Sigmoid colon (tissue), 4 donors: ENCODE measurements at regions not wholly inside any gene's neighbourhood (a gene's known extent, or its start where the extent isn't known, plus 50 kb on each side); places are given as distances from the start of the nearest gene placed in this dataset.

Experiments
- EP300 ChIP-seq, 4 donors: sonication (generic); formaldehyde crosslinking; IDR thresholded peaks; one replicate each; pipeline ENCODE4 v1.6.1; 2017; ENCODE audit warnings: antibody characterized with exemption in 4 of 4
- POLR2A ChIP-seq, 2 donors: fragments of 450-650 bp; IDR thresholded peaks; one replicate each; pipeline ENCODE4 v1.6.1; 2016; ENCODE audit warnings: antibody characterized with exemption in 2 of 2, mild to moderate bottlenecking in 2 of 2, moderate library complexity in 2 of 2
- TF ChIP-seq, protein P1 (sequence below), 4 experiments: fragments of 450-650 bp in 3 of 4; fragments of 200-600 bp in 1 of 4; IDR thresholded peaks; one replicate each; pipeline ENCODE4 v1.5.1; 2016 to 2019; ENCODE audit warnings: antibody characterized with exemption in 4 of 4, mild to moderate bottlenecking in 3 of 4, moderate library complexity in 2 of 4

DNA sequence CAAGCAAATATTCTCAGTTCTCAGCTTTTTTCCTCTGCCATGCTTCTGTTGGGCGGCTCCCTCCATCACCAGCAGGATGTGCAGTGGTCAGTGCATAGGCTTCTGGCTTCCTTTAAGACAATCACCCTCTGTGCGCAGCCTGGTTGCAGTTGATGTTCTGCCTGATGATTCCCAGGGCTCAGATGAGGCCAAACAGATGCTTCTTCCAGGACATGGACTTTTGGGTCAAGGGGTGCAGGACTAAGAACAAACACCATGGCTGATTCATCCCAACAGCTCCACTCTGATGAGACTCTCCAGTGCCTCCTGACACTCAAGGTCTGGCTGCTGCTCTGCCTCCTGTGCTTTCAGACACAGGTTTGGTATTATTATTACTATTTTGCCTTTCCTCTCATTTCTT is 554.8 kb upstream of the CDH4 start:
- TF ChIP-seq POLR2A (IDR thresholded peaks at IDR 0.05) = no peak
- TF ChIP-seq, protein P1, sequence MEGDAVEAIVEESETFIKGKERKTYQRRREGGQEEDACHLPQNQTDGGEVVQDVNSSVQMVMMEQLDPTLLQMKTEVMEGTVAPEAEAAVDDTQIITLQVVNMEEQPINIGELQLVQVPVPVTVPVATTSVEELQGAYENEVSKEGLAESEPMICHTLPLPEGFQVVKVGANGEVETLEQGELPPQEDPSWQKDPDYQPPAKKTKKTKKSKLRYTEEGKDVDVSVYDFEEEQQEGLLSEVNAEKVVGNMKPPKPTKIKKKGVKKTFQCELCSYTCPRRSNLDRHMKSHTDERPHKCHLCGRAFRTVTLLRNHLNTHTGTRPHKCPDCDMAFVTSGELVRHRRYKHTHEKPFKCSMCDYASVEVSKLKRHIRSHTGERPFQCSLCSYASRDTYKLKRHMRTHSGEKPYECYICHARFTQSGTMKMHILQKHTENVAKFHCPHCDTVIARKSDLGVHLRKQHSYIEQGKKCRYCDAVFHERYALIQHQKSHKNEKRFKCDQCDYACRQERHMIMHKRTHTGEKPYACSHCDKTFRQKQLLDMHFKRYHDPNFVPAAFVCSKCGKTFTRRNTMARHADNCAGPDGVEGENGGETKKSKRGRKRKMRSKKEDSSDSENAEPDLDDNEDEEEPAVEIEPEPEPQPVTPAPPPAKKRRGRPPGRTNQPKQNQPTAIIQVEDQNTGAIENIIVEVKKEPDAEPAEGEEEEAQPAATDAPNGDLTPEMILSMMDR (IDR thresholded peaks at IDR 0.05) = no peak
- TF ChIP-seq EP300 (IDR thresholded peaks at IDR 0.05) = no peak
